GM21717 (cell line): ENCODE measurements at regions not wholly inside any gene's neighbourhood (a gene's known extent, or its start where the extent isn't known, plus 50 kb on each side); places are given as distances from the start of the nearest gene placed in this dataset.
"Not testable (repeated sequence)": the region's sequence is repeated elsewhere in the genome, so short reads cannot be mapped to it uniquely, and the experiment has no call there.

ENCODE experiments used
- ATAC-seq: cut with Tn5 transposase; IDR thresholded peaks from one replicate; pipeline ENCODE4 v1.9.1; 2021; ENCODE audit warnings: mild to moderate bottlenecking, moderate library complexity; ENCODE audit not compliant: unreplicated experiment

- no peak for ATAC-seq
Measured at GRCh38 chr5:2534970-2535369, 216.5 kb downstream of the IRX2 start.

DNA sequence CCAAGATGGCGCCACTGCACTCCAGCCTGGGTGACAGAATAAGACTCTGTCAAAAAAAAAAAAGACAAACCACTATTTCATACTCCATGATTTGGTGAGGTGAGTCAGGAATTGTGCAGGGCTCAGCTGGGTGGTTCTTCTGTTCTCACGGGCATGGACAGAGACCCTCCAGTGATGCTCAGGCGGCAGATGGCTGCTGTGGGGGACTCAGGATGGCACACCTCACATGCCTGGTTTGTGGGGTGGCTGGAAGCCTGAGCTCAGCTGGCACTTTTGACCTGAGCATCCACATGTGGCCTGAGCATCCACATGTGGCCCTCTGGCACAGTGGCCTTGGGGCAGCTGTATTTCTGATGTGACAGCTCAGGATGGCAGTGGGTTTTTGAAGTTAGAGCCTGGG, 217.2 kb downstream of the IRX2 start:
- ATAC-seq: no peak

DNA sequence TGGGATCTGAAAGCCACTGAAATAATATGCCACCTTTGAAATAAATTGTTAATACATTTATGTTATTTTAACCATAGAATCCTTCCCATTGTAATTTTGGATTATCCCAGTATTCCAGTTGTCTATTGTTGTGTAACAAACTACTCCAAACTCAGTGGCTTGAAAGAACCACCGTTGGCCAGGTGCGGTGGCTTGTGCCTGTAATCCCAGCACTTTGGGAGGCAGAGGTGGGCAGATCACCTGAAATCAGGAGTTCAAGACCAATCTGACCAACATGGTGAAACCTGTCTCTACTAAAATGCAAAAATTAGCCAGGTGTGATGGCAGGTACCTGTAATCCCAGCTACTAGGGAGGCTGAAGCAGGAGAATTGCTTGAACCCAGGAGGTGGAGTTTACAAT, 217.6 kb downstream of the IRX2 start:
- not testable (repeated sequence) for ATAC-seq

- ATAC-seq: no peak
Measured at GRCh38 chr5:2532809-2533208, 218.7 kb downstream of the IRX2 start.

DNA sequence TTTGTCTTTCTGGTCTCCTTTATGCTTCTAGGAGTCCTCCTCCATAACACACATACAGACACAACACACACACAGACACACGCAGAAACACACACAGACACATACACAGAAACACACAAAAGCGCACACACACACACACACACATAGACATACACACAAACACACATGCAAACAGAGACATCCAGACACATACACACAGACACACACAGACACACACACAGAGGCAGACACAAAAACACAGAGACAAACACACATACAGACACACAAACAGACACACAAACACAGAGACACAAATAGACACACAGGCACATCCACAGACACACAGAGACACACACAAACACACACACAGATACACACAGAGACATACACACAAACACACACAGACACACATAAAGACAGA, 220.2 kb downstream of the IRX2 start:
- no peak for ATAC-seq

DNA sequence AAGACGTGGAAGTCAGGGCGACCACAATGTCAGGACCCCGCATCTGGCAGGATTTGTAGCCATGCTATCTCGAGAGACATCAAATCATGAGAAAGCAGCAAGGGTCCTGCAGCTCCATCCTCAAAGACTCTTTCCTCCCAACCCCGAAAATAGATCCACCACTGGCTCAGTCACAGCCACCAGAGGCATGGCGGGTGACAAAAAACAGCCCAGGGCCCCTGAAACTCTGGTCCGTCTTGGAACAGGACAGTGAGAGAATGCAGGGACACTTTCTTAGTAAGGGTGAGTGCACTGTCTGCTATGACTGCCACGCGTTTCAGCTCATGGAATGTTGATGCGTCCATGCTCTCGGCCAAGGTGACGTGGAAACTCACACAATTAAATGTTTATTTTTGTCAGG, 220.9 kb downstream of the IRX2 start:
- ATAC-seq: no peak

- ATAC-seq: no peak
Measured at GRCh38 chr5:2529371-2530092, 221.9 kb downstream of the IRX2 start.

DNA sequence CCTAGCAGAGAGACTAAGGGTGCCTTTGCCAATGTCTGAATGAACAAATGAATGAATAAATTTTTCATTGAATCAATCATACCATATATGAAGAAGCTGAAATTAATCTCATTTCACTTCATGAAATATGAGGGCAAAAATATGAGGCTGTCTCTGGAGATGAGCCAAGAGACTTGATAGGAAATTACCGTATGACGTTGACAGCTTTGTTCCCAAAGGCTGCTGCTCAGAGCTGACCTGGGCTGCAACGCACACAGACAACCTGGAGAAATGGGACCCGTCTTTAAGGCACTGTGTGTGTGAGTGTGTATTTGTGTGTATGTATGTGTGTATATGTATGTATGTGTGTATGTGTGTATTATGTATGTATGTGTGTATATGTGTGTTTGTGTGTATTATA, 226.1 kb downstream of the IRX2 start:
- ATAC-seq: no peak

DNA sequence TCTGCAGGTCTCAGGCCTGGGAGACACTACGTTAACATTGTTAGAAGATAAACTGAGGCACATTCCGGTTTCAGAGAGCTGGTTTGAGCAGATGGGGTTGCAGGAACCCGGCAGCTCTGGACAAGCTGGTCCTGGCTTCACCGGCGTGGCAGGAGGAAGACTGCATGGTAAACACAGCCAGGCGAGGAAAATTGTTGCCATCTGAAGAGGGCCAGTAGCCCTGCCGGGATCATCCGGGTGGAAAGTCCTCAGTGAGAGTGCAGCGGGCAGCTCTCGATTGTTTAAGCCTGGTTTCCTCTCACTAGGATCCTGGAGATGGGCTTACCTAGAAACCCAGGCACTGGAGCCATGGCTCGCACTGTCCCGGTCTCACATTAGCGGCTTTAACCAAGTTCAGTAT, 226.9 kb downstream of the IRX2 start:
- ATAC-seq: no peak

DNA sequence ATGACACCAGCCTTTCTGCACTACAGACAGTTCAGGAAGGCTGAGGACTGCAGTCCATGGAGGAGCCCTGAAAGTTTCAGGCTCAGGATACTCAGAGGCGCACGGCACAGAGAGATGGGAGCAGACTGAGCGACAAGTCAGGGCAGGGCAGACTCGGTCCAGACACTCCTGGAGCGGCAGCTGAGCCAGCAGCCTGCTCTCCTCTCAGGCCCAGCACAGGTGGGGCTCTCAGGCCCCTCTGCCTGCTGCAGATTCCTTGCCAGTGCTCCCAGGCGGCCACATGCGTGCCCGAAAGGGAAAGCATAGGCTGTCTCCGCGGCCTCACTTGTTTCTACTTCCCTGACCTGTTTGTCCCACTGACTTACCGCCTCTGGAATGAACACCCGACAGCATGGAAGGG, 228.3 kb downstream of the IRX2 start:
- no peak for ATAC-seq

- ATAC-seq: no peak
Measured at GRCh38 chr5:2522372-2522771, 229.1 kb downstream of the IRX2 start.

- ATAC-seq: no peak
Measured at GRCh38 chr5:2519153-2519552, 232.3 kb downstream of the IRX2 start.

DNA sequence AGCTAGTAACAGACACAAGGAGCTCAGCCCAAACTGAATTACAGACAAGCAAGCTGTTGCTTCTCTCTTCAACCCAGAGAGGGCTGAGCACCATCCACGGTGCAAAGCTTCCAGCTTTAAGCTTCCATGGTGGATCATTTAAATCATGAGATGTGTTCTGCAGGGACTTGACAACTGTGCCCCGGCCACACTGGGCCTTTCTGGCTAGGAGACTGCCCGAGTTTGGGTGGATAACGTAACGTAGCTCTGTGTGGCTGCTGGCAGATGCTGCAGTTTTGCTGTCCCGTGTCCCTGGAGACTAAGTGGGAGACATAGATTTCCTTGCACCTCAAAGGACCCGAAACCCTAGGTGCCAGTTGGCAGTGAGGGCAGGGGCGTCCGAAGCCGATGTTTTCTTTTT, 234.0 kb downstream of the IRX2 start:
- ATAC-seq: no peak

GRCh38 chr5:2515180-2515764, 236.2 kb downstream of the IRX2 start:
- no peak for ATAC-seq

DNA sequence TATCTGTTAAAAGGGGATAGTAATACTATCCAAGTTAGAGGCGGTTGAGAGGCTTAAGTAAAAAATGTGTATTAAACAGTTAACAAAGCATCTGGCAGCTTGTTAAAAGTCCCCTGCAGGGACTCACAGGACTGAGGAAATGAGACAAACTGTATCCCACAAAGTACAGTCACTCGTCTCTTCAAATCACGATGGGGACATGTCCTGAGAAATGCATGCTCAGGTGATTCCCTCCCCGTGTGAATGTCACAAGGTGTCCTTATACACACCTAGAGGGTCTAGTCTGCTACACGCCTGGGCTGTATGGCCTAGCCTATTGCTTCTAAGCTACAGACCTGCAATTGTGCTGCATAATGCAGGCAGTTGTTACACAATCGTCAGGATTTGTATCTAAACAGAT, 237.0 kb downstream of the IRX2 start:
- no peak for ATAC-seq

GRCh38 chr5:2511706-2512105, 239.8 kb downstream of the IRX2 start:
- no peak for ATAC-seq

DNA sequence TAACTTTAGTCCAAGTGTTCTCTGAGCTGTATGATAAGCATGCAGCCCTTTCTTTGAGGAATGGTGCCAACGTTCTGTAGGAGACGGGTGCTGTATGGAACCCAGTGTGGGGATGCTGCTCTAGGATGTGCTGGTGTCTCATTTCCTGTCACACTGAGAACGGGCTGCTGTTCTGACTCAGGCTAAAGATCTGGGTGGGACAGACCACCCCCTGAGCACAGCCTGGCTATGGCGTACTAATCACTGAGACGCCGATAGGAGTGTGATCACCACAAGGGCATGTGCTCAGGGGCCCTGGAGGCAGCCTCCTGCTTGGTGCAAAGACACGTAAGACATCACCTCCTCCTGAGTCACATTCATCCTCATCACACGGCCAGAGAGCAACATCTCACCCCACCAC, 240.4 kb downstream of the IRX2 start:
- no peak for ATAC-seq

DNA sequence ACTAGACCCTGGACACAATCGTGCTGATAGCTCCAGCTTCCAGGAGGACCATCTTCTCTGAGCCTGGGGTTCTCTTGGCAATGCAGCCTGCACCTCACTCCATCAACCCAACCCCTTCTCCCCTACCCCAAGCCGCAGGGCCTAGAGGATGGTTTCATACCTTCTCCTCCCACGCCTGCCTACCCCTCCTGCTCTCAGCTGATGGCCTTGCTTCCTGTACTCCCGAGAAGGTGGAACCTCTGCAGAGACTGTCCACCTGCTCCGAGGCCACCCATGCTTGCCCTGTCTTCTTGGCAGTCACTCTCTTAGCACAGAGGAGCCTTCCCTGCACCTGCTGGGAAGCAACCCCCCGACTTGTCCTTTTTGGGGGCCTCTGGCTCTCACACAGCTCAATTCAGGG, 241.9 kb downstream of the IRX2 start:
- no peak for ATAC-seq

DNA sequence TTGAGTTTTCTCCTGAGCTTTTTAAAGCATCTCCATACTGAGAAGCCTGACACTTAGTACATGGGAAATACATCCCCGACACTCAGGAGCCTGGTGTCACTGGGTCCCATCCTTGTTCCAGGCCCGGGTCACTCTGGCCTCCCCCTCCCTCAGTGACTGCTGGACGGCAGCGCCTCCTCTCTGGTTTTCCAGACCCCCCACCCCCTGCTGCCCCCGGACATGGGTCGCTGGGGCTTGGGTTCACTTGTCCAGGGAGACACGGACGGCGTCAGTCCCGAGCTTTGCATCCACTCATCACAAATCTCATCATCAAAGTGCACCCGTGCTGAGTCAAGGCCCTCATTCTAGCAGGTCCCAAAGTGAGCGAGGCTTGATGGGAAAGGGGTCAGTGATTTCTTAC, 243.0 kb downstream of the IRX2 start:
- no peak for ATAC-seq

GRCh38 chr5:2507611-2508010, 243.9 kb downstream of the IRX2 start:
- ATAC-seq: no peak

DNA sequence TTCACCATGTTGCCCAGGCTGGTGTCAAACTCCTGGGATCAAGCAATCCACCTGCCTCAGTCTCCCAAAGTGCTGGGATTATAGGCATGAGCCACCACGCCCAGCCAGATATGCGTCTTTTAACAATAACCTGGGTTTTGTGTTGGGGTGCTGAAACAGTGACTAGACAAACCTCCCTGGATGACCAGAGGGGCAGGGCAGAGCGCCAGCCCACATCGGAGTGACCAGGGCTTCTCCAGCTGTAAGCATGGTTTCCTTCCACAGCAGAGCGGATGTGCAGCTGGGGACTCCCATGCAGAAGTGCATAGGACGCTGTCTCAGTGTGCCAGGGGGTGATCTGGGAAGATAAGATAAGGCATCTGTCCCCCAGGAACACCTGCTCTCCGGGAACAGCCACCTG, 244.9 kb downstream of the IRX2 start:
- no peak for ATAC-seq

DNA sequence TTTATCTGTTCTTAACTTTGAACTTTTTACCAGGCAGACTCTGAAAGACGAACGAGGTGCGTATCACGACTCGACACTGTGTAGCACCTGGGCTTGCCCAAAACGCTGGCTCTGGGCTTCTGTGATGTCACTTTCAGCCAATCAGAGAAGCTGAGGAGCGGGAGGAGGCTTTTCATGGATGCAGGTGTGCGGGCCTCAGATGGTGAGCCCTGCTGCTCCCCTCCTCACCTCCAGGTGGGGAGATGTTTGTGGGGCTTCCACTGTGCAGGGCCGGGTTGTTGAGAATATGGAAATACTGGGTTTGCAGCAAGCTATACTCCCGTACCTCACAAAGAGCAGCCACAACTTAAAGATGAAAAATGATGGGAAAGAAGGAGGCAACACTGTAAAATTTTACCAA, 246.3 kb downstream of the IRX2 start:
- ATAC-seq: no peak

GRCh38 chr5:2502970-2503594, 248.4 kb downstream of the IRX2 start:
- ATAC-seq: no peak
